Skeletal muscle cell (primary cell): ENCODE measurements at regions not wholly inside any gene's neighbourhood (a gene's known extent, or its start where the extent isn't known, plus 50 kb on each side); places are given as distances from the start of the nearest gene placed in this dataset.

Experiments
- DNase-seq: peaks from one replicate; pipeline ENCODE4 v3.0.0-alpha.2; 2010; ENCODE audit warnings: low read depth
- H3K4me3 ChIP-seq: 2 replicates; pipeline ENCODE4 v1.5.1; 2011; ENCODE audit warnings: low read depth, mild to moderate bottlenecking, control low read depth, low read length, moderate library complexity

DNA sequence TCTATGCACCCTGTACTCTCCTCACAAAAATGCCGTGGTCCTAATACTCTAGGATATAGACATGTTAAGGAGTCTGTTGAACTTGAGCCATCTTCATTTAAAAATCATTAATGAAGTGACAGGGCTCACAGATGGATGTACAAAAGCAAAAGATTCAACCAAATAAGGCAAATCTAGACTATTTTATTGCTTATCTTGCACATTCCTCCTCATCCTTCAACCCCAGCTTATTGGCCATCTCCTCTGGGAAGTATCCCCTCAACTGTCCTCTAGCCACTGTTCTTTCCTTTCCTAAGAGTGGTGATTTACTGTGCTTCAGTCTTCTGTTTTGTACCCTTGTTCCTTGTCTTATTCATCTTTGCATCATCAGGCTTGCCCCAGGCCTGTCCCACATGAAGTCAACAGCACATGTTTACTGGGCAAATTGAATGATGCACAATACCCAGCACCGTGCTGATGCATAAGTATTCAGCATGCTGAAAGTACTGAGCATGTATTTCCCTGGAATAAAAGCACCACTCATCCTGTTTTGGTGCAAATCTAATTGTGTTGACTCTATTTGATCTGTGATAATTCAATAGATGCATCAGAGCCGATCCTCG, 287.3 kb upstream of the CLNK start:
- no peak overlapping the region for H3K4me3 ChIP-seq
- DNase-seq: no peak

GRCh38 chr4:10965196-10965595, 280.6 kb upstream of the CLNK start:
- DNase-seq: no peak
- H3K4me3 ChIP-seq: no peak overlapping the region

GRCh38 chr4:10963958-10964703, 279.6 kb upstream of the CLNK start:
- DNase-seq: no peak
- H3K4me3 ChIP-seq: no peak overlapping the region

GRCh38 chr4:10963241-10963640, 278.7 kb upstream of the CLNK start:
- no peak overlapping the region for H3K4me3 ChIP-seq
- no peak for DNase-seq

- no peak overlapping the region for H3K4me3 ChIP-seq
- DNase-seq: no peak
Observed at GRCh38 chr4:10962246-10962645, 277.7 kb upstream of the CLNK start.

DNA sequence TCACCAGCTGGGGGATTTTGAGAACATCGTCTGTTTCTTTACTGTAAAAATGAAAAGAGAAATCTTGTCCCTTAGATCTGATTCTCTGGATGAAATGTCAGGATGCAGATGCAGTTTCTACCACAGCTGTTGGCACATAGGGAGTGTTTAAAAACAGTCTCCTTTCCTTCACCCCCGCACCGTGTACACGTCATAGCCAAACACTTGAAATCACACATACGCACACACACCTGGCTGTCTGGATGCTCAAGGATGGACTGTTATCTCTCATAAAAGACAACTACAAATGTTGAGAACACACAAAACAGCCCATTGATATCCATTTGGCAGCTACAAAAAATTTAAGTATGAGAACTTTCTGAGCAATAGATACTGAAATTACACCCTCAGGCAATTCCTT, 275.8 kb upstream of the CLNK start:
- no peak overlapping the region for H3K4me3 ChIP-seq
- DNase-seq: no peak

- no peak for DNase-seq
- H3K4me3 ChIP-seq: no peak overlapping the region
Observed at GRCh38 chr4:10959586-10959985, 275.0 kb upstream of the CLNK start.

GRCh38 chr4:10958226-10958856, 273.8 kb upstream of the CLNK start:
- DNase-seq: no peak
- H3K4me3 ChIP-seq: no peak overlapping the region

- DNase-seq: peak; percentile 14
- H3K4me3 ChIP-seq: no peak overlapping the region
Observed at GRCh38 chr4:10951306-10951705, 266.7 kb upstream of the CLNK start.

DNA sequence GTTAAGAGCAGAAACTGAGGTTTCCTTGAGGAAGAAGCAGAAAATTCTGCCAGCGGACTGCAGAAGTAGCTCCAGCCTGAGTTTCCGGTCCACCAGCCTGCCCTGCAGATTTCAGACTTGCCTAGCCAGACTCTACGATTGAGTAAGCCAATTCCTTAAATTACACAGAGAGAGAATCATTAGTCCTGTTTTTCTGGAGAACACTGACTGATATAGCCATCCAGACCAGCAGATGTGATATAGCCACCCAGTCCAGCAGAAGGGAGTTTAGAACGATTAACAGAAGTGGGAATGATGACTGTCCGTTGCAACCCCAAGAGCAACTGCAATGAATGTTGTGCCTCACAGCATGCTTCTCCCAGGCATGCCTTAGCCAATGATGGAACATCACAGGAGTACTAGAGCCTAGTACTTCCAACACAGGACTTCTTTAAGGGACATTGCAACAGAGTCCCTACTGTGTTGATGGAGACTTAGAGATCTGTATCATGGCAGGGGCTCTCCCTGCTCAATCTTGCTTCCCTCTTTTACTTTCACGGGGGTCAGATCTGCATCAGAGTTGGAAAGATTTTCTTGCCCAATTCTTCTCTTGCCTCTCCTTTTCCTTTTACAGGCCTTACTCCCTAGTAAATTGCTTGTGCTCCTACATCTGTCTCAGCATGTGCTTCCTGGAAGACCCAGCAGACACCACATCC, 264.6 kb upstream of the CLNK start:
- no peak overlapping the region for H3K4me3 ChIP-seq
- DNase-seq: no peak

GRCh38 chr4:10947898-10948297, 263.3 kb upstream of the CLNK start:
- DNase-seq: no peak
- H3K4me3 ChIP-seq: no peak overlapping the region

GRCh38 chr4:10944321-10944720, 259.8 kb upstream of the CLNK start:
- DNase-seq: no peak
- no peak overlapping the region for H3K4me3 ChIP-seq

- no peak for DNase-seq
- no peak overlapping the region for H3K4me3 ChIP-seq
Observed at GRCh38 chr4:10942156-10942555, 257.6 kb upstream of the CLNK start.

DNA sequence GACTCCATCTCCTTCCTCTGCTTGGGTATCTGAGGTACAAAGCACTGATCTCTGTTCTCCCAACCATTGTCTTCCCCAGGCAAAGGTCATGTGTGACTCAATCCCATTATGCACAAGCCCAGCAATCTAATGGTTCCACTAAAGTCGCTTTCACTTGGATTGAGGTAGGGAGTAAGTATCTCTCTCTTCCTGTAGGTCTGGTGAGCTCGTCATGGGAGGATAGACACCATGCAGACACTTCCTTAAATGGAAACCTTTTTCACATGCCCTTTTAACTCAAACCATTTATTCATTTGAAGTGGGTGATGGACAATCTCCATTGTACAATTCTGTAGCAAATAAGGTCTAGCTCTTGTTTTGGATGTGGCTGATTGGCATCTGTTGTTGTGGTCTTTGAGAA, 245.2 kb upstream of the CLNK start:
- no peak overlapping the region for H3K4me3 ChIP-seq
- DNase-seq: no peak

- peak; percentile 50 for DNase-seq
- H3K4me3 ChIP-seq: no peak overlapping the region
Observed at GRCh38 chr4:10925996-10926395, 241.4 kb upstream of the CLNK start.

GRCh38 chr4:10924274-10924673, 239.7 kb upstream of the CLNK start:
- H3K4me3 ChIP-seq: no peak overlapping the region
- no peak for DNase-seq

- no peak overlapping the region for H3K4me3 ChIP-seq
- no peak for DNase-seq
Observed at GRCh38 chr4:10917566-10917965, 233.0 kb upstream of the CLNK start.

DNA sequence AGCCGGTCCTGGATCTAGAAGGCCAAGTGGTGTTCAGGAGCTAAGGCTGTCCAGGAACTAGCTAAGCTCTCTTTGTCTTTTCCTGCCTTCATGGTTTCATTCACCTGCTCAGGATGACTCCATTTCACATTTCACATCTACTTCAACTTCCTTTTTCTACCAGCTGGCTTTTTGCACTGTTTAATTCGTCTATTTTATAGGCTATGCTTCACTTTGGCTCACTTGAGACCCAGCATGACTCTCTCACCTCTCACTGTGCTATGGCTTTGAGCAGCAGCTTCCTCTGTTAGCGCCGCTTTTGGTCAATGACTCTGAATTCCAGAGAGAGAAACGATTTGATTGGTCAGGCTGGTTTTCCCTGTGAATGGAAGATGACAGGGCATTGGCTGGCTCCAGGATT, 213.5 kb upstream of the CLNK start:
- H3K4me3 ChIP-seq: no peak overlapping the region
- no peak for DNase-seq

GRCh38 chr4:10897076-10897475, 212.5 kb upstream of the CLNK start:
- DNase-seq: no peak
- no peak overlapping the region for H3K4me3 ChIP-seq

GRCh38 chr4:10893395-10893794, 208.8 kb upstream of the CLNK start:
- H3K4me3 ChIP-seq: no peak overlapping the region
- DNase-seq: no peak
